Limb (tissue), 2 donors: ENCODE measurements at regions not wholly inside any gene's neighbourhood (a gene's known extent, or its start where the extent isn't known, plus 50 kb on each side); places are given as distances from the start of the nearest gene placed in this dataset.

ENCODE experiments used
- DNase-seq, 2 donors: peaks; one replicate each; pipeline ENCODE4 v3.0.0-alpha.2; 2016; ENCODE audit errors: extremely low spot score in 2 of 2

DNA sequence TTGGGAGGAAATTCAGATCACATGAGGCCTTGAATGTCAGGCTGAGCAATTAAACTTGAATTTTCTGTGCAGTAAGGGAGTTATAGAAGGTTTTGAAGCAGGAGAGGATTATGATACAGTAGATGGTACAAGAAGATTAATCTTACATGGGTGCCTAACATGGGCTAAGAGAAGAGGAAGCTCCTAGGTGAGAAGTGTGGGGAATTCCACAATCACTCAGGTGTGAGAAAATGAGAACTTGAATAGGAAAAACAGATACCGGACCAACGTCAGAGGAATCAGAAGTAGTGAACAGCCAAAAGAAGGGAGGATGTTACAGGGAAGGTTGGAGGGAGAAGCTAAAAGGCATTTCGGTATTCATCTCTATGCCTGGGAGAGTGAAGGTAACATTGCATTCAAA is 250.7 kb upstream of the SLC35B3 start:
- DNase-seq: no peak

DNA sequence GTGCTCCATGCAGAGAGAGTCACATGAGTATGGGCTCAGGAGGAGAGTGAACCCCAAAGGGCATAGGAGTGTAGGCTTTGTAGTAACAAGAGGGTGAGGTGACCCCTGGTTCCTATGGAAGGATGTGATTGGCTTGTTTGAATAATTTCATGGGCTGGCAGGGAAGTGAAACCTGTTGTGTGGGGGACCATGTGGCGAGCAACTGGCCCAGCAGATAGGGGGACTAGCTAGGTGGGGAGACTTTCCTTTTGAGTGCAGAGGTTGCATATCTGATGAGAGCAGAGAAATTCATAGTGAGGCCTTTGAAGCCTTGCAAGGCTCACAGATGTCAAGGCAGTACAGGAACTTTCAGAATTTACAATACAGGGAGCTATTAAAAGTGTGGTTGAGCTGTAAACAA is 247.9 kb upstream of the SLC35B3 start:
- no peak for DNase-seq

DNA sequence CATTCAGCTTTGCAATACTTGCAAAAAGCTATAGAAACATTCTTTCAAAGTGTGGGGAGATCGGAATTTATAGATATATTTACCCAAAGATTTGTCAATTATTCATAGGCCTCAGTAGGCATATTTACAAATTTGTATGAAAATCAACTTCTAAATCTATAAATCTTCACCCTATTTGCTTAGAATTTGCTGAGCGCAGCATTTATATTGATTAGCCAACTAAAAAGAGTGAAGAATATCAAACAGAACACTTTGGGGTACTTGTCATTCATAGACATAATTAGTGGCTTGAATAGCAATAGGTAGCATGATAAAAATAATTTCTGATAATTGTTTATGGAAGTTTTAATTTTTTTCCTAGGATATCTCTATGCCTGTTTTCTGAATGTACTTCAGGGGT is 244.5 kb upstream of the SLC35B3 start:
- no peak for DNase-seq

DNA sequence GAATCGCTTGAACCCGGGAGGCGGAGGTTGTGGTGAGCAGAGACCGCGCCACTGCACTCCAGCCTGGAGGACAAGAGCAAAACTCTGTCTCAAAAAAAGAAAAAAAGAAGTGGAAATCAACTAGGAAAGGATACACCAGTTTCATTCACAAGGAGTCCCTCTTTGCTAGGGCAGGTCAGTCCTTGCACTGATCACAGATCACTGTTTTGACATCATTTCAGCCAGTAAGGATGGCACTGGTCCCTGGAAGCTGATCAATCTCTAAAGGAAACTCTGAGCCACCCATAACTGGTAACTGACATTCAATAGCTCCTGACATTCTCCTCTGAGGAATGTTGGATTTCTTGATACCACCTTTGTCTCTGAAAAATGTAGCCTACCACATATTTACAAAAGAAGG is 243.1 kb upstream of the SLC35B3 start:
- DNase-seq: no peak

DNA sequence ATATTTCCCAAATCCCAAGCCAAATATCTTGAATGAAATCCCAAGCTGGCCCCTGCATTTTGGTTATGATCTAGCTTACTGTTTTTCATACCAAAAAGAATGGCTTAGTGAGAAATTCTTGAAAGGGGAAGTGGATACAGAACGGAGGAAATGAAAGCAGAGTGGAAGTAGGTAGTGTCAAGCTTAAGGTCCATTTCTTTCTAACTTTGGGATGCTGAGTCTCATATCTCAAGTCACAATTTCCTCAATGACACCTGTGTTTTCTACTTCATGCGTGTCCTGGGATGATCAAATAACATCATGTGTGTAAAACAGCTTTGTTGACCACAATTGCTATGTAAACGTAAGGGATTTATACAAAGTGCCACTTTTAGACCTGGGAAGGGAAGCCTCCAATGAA is 238.8 kb upstream of the SLC35B3 start:
- DNase-seq: no peak

DNA sequence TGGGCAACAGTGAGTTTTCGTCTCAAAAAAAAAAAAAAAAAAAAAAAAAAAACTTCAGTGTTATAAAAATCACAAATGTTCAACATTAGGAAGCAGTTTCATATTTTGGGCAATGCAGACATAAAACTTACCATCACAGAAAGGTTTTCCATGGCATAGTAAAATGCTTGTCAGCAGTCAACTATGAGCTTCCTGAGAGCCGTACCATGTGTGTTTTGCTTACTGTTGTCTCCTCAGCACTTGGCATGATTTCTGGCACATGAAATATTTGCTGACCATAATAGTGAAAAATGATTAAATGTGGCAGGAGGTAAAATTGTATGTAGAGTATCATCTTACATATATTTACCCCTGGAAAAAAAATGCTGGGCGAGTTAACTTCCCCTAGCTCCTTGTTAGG is 237.5 kb upstream of the SLC35B3 start:
- DNase-seq: no peak

DNA sequence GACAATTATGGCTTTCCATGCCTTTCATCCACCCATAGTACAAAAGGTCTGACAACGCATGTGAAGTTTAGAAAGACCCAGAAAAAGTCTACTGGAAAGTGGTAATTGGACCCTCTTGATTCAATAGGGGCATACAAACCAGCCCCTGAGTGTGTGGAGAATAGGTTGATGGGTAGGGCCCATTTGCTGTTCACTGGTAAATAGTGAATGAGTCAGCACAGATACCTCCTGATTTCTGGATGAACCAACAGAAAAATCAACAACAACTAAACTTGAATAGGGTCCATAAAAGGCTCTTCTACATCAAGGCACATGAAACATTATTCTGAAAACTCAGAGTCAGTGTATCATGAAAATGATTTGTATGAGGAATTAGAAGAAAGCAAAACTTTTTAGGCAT is 235.4 kb upstream of the SLC35B3 start:
- DNase-seq: no peak

DNA sequence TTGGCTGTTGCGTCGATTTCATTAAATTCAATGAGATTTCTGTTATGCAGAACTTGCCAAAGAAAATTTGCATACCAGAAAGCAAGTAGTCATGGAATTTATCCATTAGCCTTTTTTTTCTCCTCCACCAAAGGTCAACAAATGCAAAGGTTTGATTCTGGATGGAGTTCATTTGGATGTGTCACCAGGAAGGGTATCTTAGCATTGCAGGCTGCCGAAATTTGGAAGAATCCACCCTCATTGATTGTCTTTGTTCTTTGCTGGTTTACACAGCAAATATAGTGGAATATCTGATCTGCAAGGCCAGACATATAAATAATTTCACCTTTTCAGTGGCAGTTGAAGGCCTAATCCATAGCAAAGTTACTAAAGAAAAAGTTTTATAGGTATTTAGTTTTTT is 229.4 kb upstream of the SLC35B3 start:
- DNase-seq: no peak

DNA sequence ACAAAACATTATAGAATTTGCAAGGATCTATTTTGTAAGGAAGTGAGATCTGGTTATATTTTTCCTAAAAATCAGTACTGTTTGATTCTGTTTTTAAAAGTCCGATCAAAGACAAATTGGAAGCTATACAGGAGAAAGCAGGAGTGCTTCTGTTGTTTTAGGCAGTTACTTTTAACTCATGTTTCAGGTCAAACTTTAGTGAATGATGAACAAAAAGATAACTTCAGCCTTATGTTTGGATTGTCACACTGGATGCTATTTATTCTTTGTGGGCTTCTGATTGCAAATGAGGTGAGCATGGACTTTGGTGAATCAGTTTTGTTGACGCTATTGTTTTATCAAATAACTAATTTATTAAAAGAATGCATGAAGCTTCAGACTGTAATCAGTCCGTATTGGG is 228.7 kb upstream of the SLC35B3 start:
- DNase-seq: no peak

DNA sequence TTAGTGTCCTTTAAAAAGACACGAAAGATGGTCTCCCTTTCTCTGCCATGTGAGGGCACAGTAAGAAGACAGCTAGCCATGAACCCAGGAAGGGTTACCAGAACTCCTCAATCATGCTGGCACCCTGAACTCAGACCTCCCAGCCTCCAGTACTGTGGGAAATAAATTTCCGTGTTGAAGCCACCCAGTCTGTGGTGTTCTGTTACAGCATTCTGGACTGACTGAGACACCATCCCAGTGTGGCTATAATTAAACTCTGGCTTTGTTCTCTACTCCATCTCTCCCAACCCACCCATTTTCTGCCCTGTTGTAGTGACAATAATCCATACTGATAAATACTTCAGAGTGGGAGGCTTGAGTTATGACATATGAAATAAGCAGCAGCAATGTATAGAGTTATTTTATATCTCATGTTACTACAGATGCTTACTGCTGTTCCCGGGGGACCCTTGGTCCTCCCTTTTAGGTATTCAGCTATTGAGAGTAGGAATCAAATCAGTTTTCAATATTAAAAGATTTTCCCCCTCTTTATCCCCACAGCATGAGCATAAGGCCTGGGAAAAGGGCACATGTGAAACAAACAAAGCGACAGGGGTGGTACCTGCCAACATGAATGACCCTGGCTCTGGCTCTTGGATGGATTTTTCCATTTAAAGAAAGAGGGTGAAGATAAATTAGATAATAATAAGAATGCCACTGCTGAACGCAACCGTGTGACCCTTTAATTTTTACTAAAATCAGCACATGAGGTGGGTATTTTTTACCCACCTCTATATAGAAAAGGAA is 224.3 kb upstream of the SLC35B3 start:
- no peak for DNase-seq

DNA sequence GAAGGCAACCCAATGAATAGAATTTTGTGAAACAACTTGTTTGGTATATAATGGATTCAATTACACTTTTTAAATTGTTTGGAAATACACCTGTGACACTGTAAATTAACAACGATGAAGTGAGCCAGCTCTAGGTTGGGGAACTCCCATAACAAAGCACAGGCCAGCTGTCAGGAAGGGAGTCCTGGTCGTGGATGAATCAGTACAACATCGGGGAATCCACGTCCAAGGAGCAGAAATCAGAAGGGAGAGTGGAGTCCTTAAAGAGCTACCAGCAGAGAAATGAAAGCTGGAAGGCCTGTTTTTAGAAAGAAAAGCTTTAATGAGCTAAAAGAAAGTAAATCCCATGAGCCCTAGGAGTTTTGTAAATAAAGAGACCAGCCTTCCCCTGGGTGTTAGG is 223.1 kb upstream of the SLC35B3 start:
- DNase-seq: no peak

DNA sequence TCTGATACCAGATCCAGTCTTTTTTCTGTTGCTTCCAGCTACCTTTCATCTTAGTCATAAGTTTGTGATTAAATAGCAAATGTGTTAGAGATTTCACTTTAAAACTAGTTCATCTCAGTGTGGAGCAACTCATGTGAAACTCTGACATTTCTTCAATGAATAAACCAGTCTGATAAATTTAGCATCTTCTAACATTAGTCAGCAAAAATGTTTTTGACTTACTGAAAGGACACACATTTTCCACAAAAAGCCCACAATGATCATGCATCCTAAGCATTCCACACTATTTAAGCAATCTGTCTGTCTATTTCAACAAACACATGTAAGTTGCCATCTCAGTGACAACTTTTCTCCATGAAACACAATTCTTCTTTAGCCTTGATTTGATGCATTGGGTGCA is 222.2 kb upstream of the SLC35B3 start:
- DNase-seq: no peak

DNA sequence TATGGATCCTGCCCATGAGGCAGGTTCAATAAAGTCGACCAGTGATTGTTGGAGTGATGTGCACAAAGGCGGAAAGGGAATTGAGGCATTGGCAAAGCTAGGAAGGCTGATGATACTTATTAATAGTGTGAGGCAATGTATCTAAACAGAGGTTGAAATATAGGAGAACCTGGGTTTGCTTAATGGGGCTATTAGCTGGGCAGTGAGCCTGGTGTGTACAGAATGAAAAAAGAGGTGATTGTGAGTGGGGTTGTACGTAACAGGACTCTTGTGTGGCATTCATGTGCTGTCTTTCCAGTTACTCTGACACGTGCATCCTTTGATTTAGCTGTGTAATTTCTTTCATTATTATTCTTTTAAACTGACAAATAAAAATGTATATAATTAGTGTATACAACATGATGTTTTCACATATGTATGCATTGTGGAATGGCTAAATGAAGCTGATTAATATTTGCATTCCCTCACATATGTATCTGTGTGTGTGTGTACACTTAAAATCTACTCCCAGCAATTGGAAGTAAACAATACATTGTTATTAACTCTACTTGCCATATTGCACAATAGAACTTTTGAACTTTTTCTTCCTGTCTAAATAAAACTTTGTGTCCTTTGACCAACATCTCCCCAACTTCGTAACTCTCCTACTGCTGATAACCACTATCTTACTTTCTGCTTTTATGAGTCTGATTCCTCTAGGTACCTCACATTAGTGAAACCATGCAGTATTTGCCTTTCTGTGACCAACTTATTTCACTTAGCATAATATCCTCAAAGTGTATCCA is 220.5 kb upstream of the SLC35B3 start:
- no peak for DNase-seq

DNA sequence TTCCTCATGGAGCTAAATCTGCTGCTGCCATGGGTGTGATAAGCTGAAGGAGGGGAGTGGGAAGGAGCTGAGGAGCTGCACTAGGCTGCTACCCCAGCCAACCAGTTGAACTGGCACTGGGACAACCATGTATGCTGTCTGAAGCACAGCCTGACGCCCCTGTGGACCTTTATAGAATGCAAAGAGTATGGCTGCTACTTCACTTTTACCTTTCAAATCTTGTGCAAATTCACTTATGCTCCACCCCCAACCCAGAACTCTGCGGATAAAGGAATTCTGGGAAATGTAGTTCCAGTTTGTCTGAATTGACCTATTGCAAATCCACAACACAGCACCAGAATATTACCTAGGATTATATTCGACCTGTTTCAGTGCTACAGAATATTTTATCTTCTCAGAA is 217.4 kb upstream of the SLC35B3 start:
- DNase-seq: no peak

DNA sequence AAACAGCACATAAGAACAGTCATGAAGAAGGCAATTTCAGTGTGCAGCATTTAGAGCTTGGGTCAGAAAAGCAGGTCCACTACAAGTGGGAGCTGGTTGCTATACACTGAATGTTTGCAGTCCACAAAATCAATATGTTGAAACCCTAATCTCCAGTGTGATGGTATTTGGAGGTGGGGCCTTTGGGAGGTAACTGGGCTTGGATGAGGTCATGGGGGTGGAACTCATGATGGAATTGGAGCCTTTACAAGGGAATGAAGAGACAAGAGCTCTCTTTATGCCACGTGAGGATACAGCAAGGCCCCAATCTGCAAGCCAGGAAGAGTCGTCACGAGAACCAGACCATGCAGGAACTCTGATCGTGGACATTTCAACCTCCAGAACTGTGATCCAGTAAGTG is 216.7 kb upstream of the SLC35B3 start:
- no peak for DNase-seq

DNA sequence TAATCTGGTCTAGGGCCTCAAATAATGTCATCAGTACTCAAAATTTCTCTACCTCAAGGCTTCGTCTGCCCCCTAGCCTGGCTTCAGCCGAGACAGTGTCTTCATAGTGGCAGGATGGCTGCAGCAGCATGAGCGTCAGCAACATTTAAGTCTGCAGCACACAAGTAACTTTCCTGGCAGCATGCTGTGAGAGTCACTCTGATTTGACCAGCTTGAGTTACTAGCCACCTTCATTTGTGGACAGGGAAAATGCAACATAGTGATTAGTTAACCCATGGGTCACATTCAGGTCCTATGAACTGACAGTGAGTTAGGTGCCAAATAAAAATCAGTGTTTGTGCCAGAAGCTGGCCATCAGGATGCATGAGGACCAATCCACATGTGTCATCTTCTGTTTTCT is 209.9 kb upstream of the SLC35B3 start:
- DNase-seq: no peak

DNA sequence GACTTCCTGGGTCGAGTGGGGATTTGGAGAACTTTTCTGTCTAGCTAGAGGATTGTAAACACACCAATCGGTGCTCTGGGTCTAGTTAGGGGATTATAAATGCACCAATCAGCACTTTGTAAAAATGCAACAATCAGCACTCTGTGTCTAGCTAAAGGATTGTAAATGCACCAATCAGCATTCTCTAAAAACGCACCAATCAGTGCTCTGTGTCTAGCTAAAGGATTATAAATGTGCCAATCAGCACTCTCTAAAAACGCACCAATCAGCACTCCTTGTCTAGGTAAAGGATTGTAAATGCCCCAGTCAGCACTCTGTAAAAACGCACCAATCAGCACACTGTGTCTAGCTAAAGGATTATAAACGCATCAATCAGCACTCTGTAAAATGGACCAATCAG is 209.0 kb upstream of the SLC35B3 start:
- DNase-seq: no peak

DNA sequence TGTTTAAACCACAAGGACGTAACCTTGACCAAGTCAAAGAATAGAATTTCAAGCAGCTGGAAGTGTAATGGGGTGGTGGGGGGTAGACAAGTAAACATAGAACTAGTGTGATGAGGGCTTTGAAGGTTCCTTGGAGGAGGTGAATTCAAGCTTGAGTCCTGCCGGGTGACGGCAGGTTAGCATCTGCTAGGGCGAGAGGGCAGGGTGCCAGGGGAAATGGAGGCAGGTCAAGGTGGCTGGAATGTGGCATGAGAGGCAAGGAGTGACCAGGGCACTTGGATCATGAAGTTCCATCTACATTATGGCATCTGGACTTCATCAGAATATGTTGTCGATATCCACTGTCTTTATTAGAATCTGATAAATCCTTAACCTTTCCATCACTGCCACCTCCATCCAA is 207.5 kb upstream of the SLC35B3 start:
- no peak for DNase-seq

DNA sequence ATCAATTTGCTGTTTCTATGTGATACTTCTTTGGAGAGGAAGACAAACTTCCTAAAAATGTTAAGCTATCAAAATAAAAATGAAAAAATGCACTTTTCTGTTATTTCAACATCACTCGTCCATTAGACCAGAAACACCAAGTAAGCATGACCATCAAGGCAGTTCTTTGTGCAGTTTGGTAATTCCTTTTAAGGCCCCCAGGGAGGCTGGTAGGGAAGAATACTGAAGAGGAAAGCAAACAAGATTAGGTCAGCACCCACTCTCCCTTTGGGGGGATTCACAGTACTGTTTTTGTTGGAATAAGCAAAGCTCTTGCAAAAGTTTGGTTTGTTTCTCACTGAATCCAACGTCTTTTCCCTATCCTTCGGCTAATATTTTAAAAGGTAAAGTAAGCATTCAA is 206.8 kb upstream of the SLC35B3 start:
- DNase-seq: no peak

DNA sequence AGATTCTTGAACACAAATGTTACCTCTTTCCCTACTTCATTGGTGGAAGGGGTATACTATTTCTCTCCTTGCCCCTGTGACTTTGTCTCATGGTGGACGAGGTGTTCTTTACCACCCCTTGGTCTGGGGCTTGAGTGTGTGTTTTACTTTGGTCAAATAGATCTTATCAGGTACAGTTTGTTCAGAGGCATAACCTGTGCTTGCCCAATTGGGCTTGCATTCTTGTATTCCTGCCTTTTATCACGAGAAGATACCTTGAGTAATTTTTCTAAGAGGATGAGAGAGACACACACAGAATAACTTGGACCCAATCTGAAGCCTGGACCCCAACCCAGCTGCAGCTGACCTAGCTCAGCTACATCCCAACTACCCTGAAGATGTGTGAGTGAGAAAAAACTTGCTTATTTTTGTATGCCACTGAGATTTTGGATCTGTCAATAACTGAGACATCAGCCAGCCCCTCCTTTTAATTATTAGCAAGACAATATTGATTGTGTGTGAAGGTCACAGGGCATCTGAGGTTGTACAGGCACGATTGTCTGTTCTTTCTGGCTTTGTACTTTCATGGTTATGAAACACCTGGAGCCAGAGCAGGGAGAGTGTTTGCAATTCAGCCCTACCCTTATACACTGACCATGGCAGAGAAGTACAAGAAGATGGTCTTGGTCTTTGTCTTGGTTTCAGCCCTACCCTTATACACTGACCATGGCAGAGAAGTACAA is 204.7 kb upstream of the SLC35B3 start:
- no peak for DNase-seq

DNA sequence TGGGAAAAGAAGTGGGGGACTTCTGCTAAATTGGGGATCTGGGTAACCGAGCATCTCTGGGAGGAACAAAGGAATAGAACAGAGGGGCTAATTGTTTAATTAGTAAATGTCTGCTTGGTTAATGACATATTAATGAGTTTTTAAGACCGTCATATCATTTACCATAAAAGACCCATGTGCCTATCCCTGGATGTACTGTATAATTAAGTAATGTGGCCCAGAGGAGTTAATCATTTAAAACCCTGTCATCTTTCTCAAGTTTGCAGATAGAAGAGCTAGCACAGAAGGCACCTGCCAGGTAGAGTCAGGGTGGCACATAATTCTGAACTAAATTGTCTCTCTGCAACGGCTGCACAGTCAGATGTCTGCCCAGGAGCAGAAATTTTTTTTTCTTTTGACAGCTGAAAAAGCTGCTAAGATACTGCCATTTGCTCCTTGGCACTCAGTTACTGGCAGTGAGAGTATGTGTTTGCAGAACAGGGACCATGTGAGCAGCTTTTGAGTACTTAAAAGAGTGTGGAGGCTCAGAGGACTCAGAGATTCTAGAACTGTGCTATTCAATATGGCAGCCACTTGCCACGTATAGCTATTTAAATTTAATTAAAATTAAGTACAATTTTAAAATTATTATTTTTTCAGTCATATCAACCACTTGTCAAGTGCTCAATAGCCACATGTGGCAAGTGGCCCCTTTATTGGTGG is 202.7 kb upstream of the SLC35B3 start:
- DNase-seq: no peak

DNA sequence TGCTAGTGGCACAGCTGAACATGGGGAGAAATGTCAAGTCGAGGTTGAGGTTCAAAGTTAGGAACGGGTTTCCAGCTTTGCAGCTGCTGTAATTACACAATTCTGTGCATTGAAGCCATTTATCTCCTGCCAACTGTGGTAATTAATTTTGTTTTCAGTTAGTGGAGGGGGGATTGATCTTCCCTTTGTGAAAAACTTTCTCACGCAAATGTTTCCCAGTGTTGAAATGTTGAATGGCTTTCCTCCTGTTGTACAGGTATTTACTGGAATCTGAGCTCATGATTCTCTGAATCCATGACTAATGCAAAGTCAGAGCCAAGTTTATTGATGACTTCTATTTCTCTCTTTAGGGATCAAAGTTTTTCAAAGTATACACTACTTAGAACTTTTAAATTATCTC is 198.4 kb upstream of the SLC35B3 start:
- no peak for DNase-seq
